Ectodermal cell (in vitro differentiated cells): ENCODE measurements at regions not wholly inside any gene's neighbourhood (a gene's known extent, or its start where the extent isn't known, plus 50 kb on each side); places are given as distances from the start of the nearest gene placed in this dataset.

Experiments
- H3K27ac ChIP-seq: 2 replicates; pipeline ENCODE4 v1.7.0; 2013; ENCODE audit warnings: mild to moderate bottlenecking, low read depth, low read length; ENCODE audit not compliant: insufficient read depth, poor library complexity, severe bottlenecking
- H3K27me3 ChIP-seq: 2 replicates; pipeline ENCODE4 v1.7.0; 2013; ENCODE audit warnings: mild to moderate bottlenecking, low read length; ENCODE audit not compliant: insufficient read depth, control insufficient read depth, poor library complexity, severe bottlenecking
- H3K36me3 ChIP-seq: one replicate; pipeline ENCODE4 v1.7.0; 2013; ENCODE audit warnings: low read length; ENCODE audit not compliant: control insufficient read depth, insufficient read depth
- H3K4me1 ChIP-seq: one replicate; pipeline ENCODE4 v1.7.0; 2013; ENCODE audit warnings: low read length; ENCODE audit not compliant: control insufficient read depth, insufficient read depth
- H3K4me3 ChIP-seq: 2 replicates; pipeline ENCODE4 v1.7.0; 2013; ENCODE audit warnings: low read depth, low read length, control low read depth; ENCODE audit not compliant: insufficient read depth
- H3K9me3 ChIP-seq: 2 replicates; pipeline ENCODE4 v1.7.0; 2013; ENCODE audit warnings: mild to moderate bottlenecking, low read length, moderate library complexity; ENCODE audit not compliant: control insufficient read depth
- WGBS, 2 experiments: methylation state at CpG; one replicate each; pipeline ENCODE4 v1.1.7; 2013; ENCODE audit warnings: missing lambda C conversion rate in 2 of 2; 5-methylcytosine and 5-hydroxymethylcytosine counted together

GRCh38 chr9:96135076-96135752 lies 166.8 kb downstream of the HSD17B3 start:
- peaks cover 23% of the 10 kb centered on the region for H3K4me1 ChIP-seq
- H3K27me3 ChIP-seq: peaks cover 8% of the 10 kb centered on the region
- no peaks in the 10 kb centered on the region for H3K9me3 ChIP-seq
- H3K27ac ChIP-seq: no peak overlapping the region
- H3K4me3 ChIP-seq: no peak overlapping the region
- no peaks in the 10 kb centered on the region for H3K36me3 ChIP-seq
- 92 to 96% methylated on average over 9 of the region's 9 CpGs for WGBS, 2 experiments

DNA sequence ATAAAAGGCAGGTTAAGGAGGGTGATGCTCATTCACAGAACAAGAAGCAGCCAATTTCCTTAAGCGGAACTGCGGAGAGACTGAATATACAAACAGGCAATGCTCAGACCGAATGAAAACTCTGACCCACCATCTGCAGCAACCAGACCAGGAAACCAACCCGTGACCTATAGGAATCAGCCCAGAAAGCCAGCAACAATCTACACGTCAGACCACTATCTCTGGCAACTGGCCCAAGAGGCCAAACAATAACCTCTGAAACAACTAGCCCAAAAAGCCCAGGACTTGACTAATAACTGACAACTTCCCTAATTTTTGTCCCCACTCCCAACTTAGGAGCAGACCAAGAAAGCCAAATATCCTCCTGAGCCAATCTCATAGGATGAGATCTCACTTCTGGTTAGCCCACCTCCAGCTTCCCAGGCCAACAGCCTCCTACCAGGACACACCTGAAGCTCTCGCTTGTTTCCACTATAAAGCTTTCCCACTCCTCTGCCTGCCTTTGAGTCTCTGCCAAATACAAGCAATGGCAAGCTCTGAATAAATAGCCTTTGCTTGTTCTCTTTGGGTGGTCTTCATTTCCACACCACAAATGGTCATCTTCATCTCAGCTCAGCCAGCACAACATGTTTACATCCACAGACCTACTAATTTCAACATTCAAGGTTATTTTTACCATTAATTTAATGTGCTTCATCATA lies 168.5 kb downstream of the HSD17B3 start:
- Histone ChIP-seq H3K27ac (no peak overlapping the region), H3K4me1 (peaks cover 29% of the 10 kb centered on the region), H3K9me3 (no peaks in the 10 kb centered on the region), H3K4me3 (no peak overlapping the region), H3K36me3 (no peaks in the 10 kb centered on the region), H3K27me3 (peaks cover 19% of the 10 kb centered on the region)
- 93 to 97% methylated on average over 6 of the region's 6 CpGs for WGBS, 2 experiments

DNA sequence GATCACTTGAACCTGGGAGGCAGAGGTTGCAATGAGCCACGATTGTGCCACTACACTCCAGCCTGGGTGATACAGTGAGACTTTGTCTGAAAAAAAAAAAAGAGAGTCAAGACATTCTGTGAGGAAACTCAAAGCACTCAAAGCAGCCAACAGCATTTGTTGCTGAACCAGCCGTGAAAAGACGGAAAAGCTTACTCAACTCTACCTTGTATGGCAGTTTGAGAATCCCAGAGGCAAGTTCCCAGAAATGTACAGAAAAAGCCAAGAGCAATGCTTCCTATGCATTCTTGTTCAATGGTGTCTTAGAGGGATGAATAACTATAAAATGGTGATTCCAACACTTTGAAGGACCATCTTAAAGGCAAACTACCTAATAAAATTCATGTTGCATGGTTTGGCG lies 170.2 kb downstream of the HSD17B3 start:
- Histone ChIP-seq H3K27ac (no peak overlapping the region), H3K36me3 (no peaks in the 10 kb centered on the region), H3K4me1 (peaks cover 21% of the 10 kb centered on the region), H3K4me3 (no peak overlapping the region), H3K27me3 (peaks cover 34% of the 10 kb centered on the region), H3K9me3 (no peaks in the 10 kb centered on the region)
- 93 to 94% methylated on average over 4 of the region's 4 CpGs for WGBS, 2 experiments

DNA sequence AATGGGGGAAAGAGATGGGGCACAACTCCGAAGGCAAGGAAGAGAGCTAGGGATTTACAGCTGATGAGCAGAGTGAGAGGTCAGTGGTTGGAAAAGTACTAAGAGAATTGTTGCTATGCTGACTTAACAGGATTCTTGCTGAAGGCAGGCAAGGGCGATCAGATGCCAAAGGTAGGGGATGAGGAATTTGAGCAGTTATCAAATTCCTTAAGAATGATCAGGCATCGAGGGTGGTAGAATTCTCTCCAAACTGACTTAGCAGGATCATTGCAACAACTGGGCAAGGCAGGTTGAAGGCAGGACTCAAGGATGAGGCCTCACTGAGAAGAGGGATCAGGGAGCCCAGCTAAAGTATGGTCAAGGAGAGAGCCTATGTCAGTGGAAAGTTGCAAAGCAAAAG lies 171.0 kb downstream of the HSD17B3 start:
- 90 to 97% methylated on average over 3 of the region's 3 CpGs for WGBS, 2 experiments
- peaks cover 42% of the 10 kb centered on the region for H3K27me3 ChIP-seq
- H3K27ac ChIP-seq: no peak overlapping the region

GRCh38 chr9:96129747-96130146 lies 172.2 kb downstream of the HSD17B3 start:
- WGBS, 2 experiments: 3 to 9% methylated on average over 3 to 6 of the region's 6 CpGs
- Histone ChIP-seq H3K36me3 (no peaks in the 10 kb centered on the region), H3K4me3 (no peak overlapping the region), H3K4me1 (peaks cover 25% of the 10 kb centered on the region), H3K27ac (no peak overlapping the region), H3K9me3 (no peaks in the 10 kb centered on the region), H3K27me3 (peaks cover 55% of the 10 kb centered on the region)

More for the DNA sequence above, 171.0 kb downstream of the HSD17B3 start:
- H3K9me3 ChIP-seq: no peaks in the 10 kb centered on the region
- H3K36me3 ChIP-seq: no peaks in the 10 kb centered on the region
- H3K4me3 ChIP-seq: no peak overlapping the region
- peaks cover 25% of the 10 kb centered on the region for H3K4me1 ChIP-seq

- H3K36me3 ChIP-seq: no peaks in the 10 kb centered on the region
- H3K27ac ChIP-seq: no peak overlapping the region
- H3K9me3 ChIP-seq: no peaks in the 10 kb centered on the region
- H3K4me3 ChIP-seq: no peak overlapping the region
- WGBS, 2 experiments: 59 to 65% methylated on average over 2 of the region's 2 CpGs
- H3K27me3 ChIP-seq: peaks cover 63% of the 10 kb centered on the region
- peaks cover 25% of the 10 kb centered on the region for H3K4me1 ChIP-seq
Observed at GRCh38 chr9:96128880-96129279, 173.1 kb downstream of the HSD17B3 start.

DNA sequence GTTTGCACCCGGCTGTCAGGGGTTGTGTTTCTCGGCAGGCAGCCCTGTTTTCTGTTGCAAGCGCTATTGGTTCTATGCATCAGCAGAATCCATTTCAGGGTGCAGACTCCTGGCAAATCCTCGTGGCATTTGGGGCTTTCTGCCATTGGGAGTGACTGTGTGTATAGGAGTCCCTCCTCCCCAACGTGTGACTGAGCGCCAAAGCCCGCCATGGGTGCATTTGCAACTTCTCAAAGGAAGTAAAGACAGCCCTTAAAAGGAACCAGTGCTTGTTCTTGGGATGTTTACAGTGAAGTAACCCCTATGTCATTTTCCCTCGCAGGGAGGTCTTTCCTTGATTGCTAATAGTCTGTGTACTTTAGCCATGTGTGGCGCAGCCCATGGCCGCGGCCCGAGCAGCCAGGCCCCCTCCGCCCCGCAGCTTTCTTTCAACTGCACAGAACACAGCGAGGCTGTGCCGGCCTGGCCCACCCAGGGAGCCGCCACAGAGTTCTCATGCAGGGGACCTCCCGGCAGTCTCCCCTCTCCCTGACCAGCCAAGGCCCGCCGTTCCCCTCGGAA lies 175.6 kb downstream of the HSD17B3 start:
- H3K27ac ChIP-seq: no peak overlapping the region
- H3K4me3 ChIP-seq: no peak overlapping the region
- peaks cover 25% of the 10 kb centered on the region for H3K4me1 ChIP-seq
- 15% methylated on average over 21 of the region's 21 CpGs for WGBS, 2 experiments
- H3K9me3 ChIP-seq: no peaks in the 10 kb centered on the region
- peaks cover 60% of the 10 kb centered on the region for H3K27me3 ChIP-seq
- H3K36me3 ChIP-seq: no peaks in the 10 kb centered on the region

GRCh38 chr9:96125624-96126023 lies 176.4 kb downstream of the HSD17B3 start:
- WGBS, 2 experiments: 77% methylated on average over 3 of the region's 3 CpGs
- no peaks in the 10 kb centered on the region for H3K9me3 ChIP-seq
- peaks cover 59% of the 10 kb centered on the region for H3K27me3 ChIP-seq
- no peaks in the 10 kb centered on the region for H3K36me3 ChIP-seq
- no peak overlapping the region for H3K4me3 ChIP-seq
- peaks cover 25% of the 10 kb centered on the region for H3K4me1 ChIP-seq
- H3K27ac ChIP-seq: no peak overlapping the region

DNA sequence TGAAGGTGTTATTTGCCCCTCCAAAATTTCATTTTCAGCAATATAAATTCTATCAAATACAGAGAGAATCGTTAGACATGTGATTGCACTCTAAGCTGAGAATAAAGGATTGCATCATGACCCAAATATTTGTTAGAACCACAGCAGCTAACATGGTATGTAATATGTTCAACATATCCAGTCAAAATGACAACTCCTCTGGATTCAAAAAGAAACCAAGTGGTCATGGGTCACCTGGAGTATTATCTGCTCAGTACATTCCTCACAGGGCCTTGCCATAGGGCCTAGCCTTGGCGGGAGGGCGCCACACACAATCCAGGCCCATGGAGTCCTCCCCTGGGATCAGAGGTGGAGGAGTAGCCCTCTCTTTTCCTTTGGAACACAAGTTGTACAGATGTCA lies 179.2 kb downstream of the HSD17B3 start:
- Histone ChIP-seq H3K9me3 (no peaks in the 10 kb centered on the region), H3K27ac (no peak overlapping the region), H3K36me3 (no peaks in the 10 kb centered on the region), H3K27me3 (peaks cover 38% of the 10 kb centered on the region), H3K4me1 (peaks cover 9% of the 10 kb centered on the region), H3K4me3 (no peak overlapping the region)
- 94 to 97% methylated on average over 3 of the region's 3 CpGs for WGBS, 2 experiments

GRCh38 chr9:96122282-96122681 lies 179.7 kb downstream of the HSD17B3 start:
- Histone ChIP-seq H3K9me3 (no peaks in the 10 kb centered on the region), H3K4me3 (no peak overlapping the region), H3K4me1 (peaks cover 9% of the 10 kb centered on the region), H3K27ac (no peak overlapping the region), H3K27me3 (peaks cover 34% of the 10 kb centered on the region), H3K36me3 (no peaks in the 10 kb centered on the region)
- WGBS, 2 experiments: 87 to 93% methylated on average over 4 to 5 of the region's 6 CpGs
